ENCODE measurements at regions not wholly inside any gene's neighbourhood (a gene's known extent, or its start where the extent isn't known, plus 50 kb on each side); places are given as distances from the start of the nearest gene placed in this dataset.

GRCh38 chr6:81561731-81562130 lies 190.8 kb downstream of the TENT5A start:
- no peak for TF ChIP-seq CTCF (conservative IDR thresholded peaks at IDR 0.05)
- TF ChIP-seq ZFX (IDR thresholded peaks at IDR 0.05), result no peak
